Choroid plexus epithelial cell (primary cell): ENCODE measurements at regions not wholly inside any gene's neighbourhood (a gene's known extent, or its start where the extent isn't known, plus 50 kb on each side); places are given as distances from the start of the nearest gene placed in this dataset.

ENCODE experiments used
- DNase-seq: peaks from one replicate; pipeline ENCODE4 v3.0.0-alpha.2; 2010; ENCODE audit warnings: low read depth
- H3K4me3 ChIP-seq: 2 replicates; pipeline ENCODE4 v1.5.1; 2011; ENCODE audit warnings: low read depth, mild to moderate bottlenecking, control low read depth, low read length, moderate library complexity
- TF ChIP-seq, protein P1 (sequence below): conservative IDR thresholded peaks from 2 replicates; pipeline ENCODE4 v1.5.1; 2011; ENCODE audit warnings: low read depth, mild to moderate bottlenecking, control low read depth, inconsistent platforms, low read length, moderate library complexity

GRCh38 chr1:193763266-193763665 is 576.9 kb upstream of the B3GALT2 start:
- peak; percentile 28 for DNase-seq
- no peak overlapping the region for H3K4me3 ChIP-seq
- TF ChIP-seq, protein P1, sequence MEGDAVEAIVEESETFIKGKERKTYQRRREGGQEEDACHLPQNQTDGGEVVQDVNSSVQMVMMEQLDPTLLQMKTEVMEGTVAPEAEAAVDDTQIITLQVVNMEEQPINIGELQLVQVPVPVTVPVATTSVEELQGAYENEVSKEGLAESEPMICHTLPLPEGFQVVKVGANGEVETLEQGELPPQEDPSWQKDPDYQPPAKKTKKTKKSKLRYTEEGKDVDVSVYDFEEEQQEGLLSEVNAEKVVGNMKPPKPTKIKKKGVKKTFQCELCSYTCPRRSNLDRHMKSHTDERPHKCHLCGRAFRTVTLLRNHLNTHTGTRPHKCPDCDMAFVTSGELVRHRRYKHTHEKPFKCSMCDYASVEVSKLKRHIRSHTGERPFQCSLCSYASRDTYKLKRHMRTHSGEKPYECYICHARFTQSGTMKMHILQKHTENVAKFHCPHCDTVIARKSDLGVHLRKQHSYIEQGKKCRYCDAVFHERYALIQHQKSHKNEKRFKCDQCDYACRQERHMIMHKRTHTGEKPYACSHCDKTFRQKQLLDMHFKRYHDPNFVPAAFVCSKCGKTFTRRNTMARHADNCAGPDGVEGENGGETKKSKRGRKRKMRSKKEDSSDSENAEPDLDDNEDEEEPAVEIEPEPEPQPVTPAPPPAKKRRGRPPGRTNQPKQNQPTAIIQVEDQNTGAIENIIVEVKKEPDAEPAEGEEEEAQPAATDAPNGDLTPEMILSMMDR, result no peak

DNA sequence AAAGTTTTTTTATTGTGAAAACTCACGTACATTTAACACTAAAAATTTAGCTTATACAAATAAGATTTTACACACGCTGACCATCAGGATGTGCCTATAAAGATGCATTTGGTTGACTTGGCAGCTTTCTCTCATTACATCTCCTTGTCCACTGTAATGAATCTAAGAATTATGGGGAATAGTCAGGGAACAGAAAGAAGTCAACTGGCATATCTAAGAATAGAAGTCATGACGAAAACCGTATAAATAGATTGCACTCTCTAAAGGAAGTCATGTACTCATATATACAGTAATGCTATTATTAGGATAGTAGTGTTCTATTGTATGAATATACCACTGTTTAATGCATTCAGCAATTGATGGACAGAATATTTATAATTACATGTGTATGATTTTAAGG is 575.8 kb upstream of the B3GALT2 start:
- TF ChIP-seq, protein P1, result no peak
- DNase-seq, result no peak
- H3K4me3 ChIP-seq, result no peak overlapping the region

GRCh38 chr1:193755441-193755840 is 569.0 kb upstream of the B3GALT2 start:
- DNase-seq, result no peak
- H3K4me3 ChIP-seq, result no peak overlapping the region
- TF ChIP-seq, protein P1, result no peak

- no peak overlapping the region for H3K4me3 ChIP-seq
- peak; percentile 30 for DNase-seq
- TF ChIP-seq, protein P1, result peak; percentile 40
Measured at GRCh38 chr1:193754732-193755427, 568.5 kb upstream of the B3GALT2 start.

DNA sequence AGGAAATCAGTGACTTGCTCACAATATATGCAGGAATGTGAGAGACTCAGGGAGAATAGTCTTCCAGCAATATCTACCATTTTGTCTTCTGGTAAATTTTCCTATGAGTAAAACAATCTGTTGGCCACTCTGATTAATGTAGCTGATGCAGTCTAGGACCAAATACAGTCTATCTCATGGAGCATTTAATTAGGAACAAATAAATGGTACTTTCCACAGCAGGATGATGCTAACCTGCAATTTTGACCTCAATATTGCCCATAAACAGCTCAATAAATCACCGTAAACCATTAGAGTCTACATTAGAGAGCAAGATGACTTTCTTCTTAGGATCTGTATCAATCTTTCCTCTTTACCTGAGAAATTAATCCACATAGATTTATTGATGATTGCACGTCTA is 567.7 kb upstream of the B3GALT2 start:
- TF ChIP-seq, protein P1, result no peak
- H3K4me3 ChIP-seq, result no peak overlapping the region
- DNase-seq, result no peak

- TF ChIP-seq, protein P1, result no peak
- DNase-seq, result peak; percentile 10
Measured at GRCh38 chr1:193753038-193753756, 566.8 kb upstream of the B3GALT2 start.

More at GRCh38 chr1:193753038-193753756, 566.8 kb upstream of the B3GALT2 start:
- H3K4me3 ChIP-seq, result no peak overlapping the region
